ENCODE measurements at regions not wholly inside any gene's neighbourhood (a gene's known extent, or its start where the extent isn't known, plus 50 kb on each side); places are given as distances from the start of the nearest gene placed in this dataset.

GRCh38 chr5:17413691-17414090 is 84.3 kb upstream of the TAF11L2 start:
- TF ChIP-seq CTCF (conservative IDR thresholded peaks at IDR 0.05) (no peak), ZFX (IDR thresholded peaks at IDR 0.05) (no peak)

Data from C4-2B (cell line).